GM23248 (cell line): ENCODE measurements at regions not wholly inside any gene's neighbourhood (a gene's known extent, or its start where the extent isn't known, plus 50 kb on each side); places are given as distances from the start of the nearest gene placed in this dataset.

Source experiments
- EZH2 ChIP-seq: fragments of 200-600 bp; sonication (generic); IDR thresholded peaks from 2 replicates; pipeline ENCODE4 v1.6.1; 2018; ENCODE audit warnings: antibody characterized with exemption, mild to moderate bottlenecking; ENCODE audit not compliant: insufficient read depth, poor library complexity, severe bottlenecking
- EZH2phosphoT487 ChIP-seq: fragments of 200-600 bp; sonication (generic); IDR thresholded peaks from 2 replicates; pipeline ENCODE4 v1.6.1; 2018; ENCODE audit warnings: antibody characterized with exemption, moderate library complexity, mild to moderate bottlenecking, low read depth; ENCODE audit not compliant: insufficient read depth

GRCh38 chr4:36734334-36734733 lies 452.9 kb downstream of the DTHD1 start:
- TF ChIP-seq EZH2 (no peak), EZH2phosphoT487 (no peak)
